Suprapubic skin (tissue), 4 donors: ENCODE measurements at regions not wholly inside any gene's neighbourhood (a gene's known extent, or its start where the extent isn't known, plus 50 kb on each side); places are given as distances from the start of the nearest gene placed in this dataset.

Experiments used
- DNase-seq, 2 donors: peaks; one replicate each; pipeline ENCODE4 v3.0.0-alpha.2; 2019; ENCODE audit warnings: low spot score in 2 of 2
- H3K27ac ChIP-seq: fragments of 200-600 bp; sonication (generic); one replicate; pipeline ENCODE4 v1.5.1; 2019
- H3K27me3 ChIP-seq: fragments of 200-600 bp; sonication (generic); one replicate; pipeline ENCODE4 v1.5.1; 2019
- H3K36me3 ChIP-seq: fragments of 200-600 bp; sonication (generic); one replicate; pipeline ENCODE4 v1.5.1; 2019
- H3K4me1 ChIP-seq: fragments of 200-600 bp; sonication (generic); one replicate; pipeline ENCODE4 v1.5.1; 2019
- H3K4me3 ChIP-seq: fragments of 200-600 bp; sonication (generic); one replicate; pipeline ENCODE4 v1.5.1; 2019; ENCODE audit warnings: mild to moderate bottlenecking
- H3K9me3 ChIP-seq: fragments of 200-600 bp; sonication (generic); one replicate; pipeline ENCODE4 v1.5.1; 2019
- CTCF ChIP-seq, 2 donors: fragments of 200-600 bp in 1 of 2; fragments of 450-650 bp in 1 of 2; sonication (generic) in 1 of 2; IDR thresholded peaks; one replicate each; pipeline ENCODE4 v1.5.1; 2016 to 2019; ENCODE audit warnings: antibody characterized with exemption in 2 of 2, mild to moderate bottlenecking in 1 of 2, moderate library complexity in 1 of 2
- EP300 ChIP-seq: sonication (generic); formaldehyde crosslinking; IDR thresholded peaks from one replicate; pipeline ENCODE4 v1.6.1; 2017; ENCODE audit warnings: antibody characterized with exemption
- POLR2A ChIP-seq, 2 donors: fragments of 450-650 bp; IDR thresholded peaks; one replicate each; pipeline ENCODE4 v1.6.1; 2017; ENCODE audit warnings: antibody characterized with exemption in 2 of 2, mild to moderate bottlenecking in 2 of 2, moderate library complexity in 2 of 2
- POLR2AphosphoS5 ChIP-seq, 3 donors: sonication (generic); formaldehyde crosslinking; IDR thresholded peaks; one replicate each; pipeline ENCODE4 v1.6.1; 2017; ENCODE audit warnings: antibody characterized with exemption in 3 of 3
- WGBS: methylation state at CpG from one replicate; pipeline ENCODE4 v1.1.5; 2018; 5-methylcytosine and 5-hydroxymethylcytosine counted together

- WGBS, result 90% methylated on average over 12 of the region's 12 CpGs
- Histone ChIP-seq H3K27me3 (no peaks in the 10 kb centered on the region), H3K36me3 (no peaks in the 10 kb centered on the region), H3K9me3 (no peaks in the 10 kb centered on the region), H3K4me3 (no peak overlapping the region), H3K4me1 (peaks cover 13% of the 10 kb centered on the region), H3K27ac (no peak overlapping the region)
- TF ChIP-seq POLR2AphosphoS5 (IDR thresholded peaks at IDR 0.05) (no peak), CTCF (IDR thresholded peaks at IDR 0.05) (no peak), EP300 (no peak), POLR2A (IDR thresholded peaks at IDR 0.05) (no peak)
- no peak for DNase-seq
These were observed 185.4 kb downstream of the FOXO1 start for GRCh38 chr13:40480915-40481516.

GRCh38 chr13:40483601-40484000 lies 182.8 kb downstream of the FOXO1 start:
- H3K4me3 ChIP-seq, result no peak overlapping the region
- no peaks in the 10 kb centered on the region for H3K9me3 ChIP-seq
- peaks cover 11% of the 10 kb centered on the region for H3K4me1 ChIP-seq
- no peak for DNase-seq
- H3K36me3 ChIP-seq, result no peaks in the 10 kb centered on the region
- TF ChIP-seq EP300, result no peak
- TF ChIP-seq POLR2AphosphoS5 (IDR thresholded peaks at IDR 0.05), result no peak
- TF ChIP-seq POLR2A (IDR thresholded peaks at IDR 0.05), result no peak
- TF ChIP-seq CTCF (IDR thresholded peaks at IDR 0.05), result no peak
- WGBS, result 92% methylated on average over 11 of the region's 13 CpGs
- peaks cover under 1% of the 10 kb centered on the region for H3K27me3 ChIP-seq
- H3K27ac ChIP-seq, result no peak overlapping the region

GRCh38 chr13:40484101-40484800 lies 182.2 kb downstream of the FOXO1 start:
- 69% methylated on average over 14 of the region's 14 CpGs for WGBS
- H3K27ac ChIP-seq, result no peak overlapping the region

GRCh38 chr13:40484974-40485373 lies 181.5 kb downstream of the FOXO1 start:
- no peaks in the 10 kb centered on the region for H3K9me3 ChIP-seq
- H3K36me3 ChIP-seq, result no peaks in the 10 kb centered on the region
- no peak overlapping the region for H3K27ac ChIP-seq
- H3K4me3 ChIP-seq, result no peak overlapping the region
- peaks cover 3% of the 10 kb centered on the region for H3K27me3 ChIP-seq
- TF ChIP-seq EP300, result no peak
- TF ChIP-seq CTCF (IDR thresholded peaks at IDR 0.05), result no peak
- TF ChIP-seq POLR2A (IDR thresholded peaks at IDR 0.05), result no peak
- TF ChIP-seq POLR2AphosphoS5 (IDR thresholded peaks at IDR 0.05), result no peak
- WGBS, result 34% methylated on average over 7 of the region's 7 CpGs
- no peak for DNase-seq
- H3K4me1 ChIP-seq, result peaks cover 11% of the 10 kb centered on the region

More at GRCh38 chr13:40484101-40484800, 182.2 kb downstream of the FOXO1 start:
- peaks cover 3% of the 10 kb centered on the region for H3K27me3 ChIP-seq
- H3K9me3 ChIP-seq, result no peaks in the 10 kb centered on the region
- TF ChIP-seq CTCF (IDR thresholded peaks at IDR 0.05) (no peak), POLR2A (IDR thresholded peaks at IDR 0.05) (no peak), EP300 (no peak), POLR2AphosphoS5 (IDR thresholded peaks at IDR 0.05) (no peak)
- DNase-seq, result no peak
- H3K36me3 ChIP-seq, result no peaks in the 10 kb centered on the region
- no peak overlapping the region for H3K4me3 ChIP-seq
- H3K4me1 ChIP-seq, result peaks cover 11% of the 10 kb centered on the region
